NCI-H1048 (cell line): ENCODE measurements at regions not wholly inside any gene's neighbourhood (a gene's known extent, or its start where the extent isn't known, plus 50 kb on each side); places are given as distances from the start of the nearest gene placed in this dataset.

Experiments
- DNase-seq: peaks from one replicate; lab custom pipeline; 2025; lab: John Stamatoyannopoulos, UW

DNA sequence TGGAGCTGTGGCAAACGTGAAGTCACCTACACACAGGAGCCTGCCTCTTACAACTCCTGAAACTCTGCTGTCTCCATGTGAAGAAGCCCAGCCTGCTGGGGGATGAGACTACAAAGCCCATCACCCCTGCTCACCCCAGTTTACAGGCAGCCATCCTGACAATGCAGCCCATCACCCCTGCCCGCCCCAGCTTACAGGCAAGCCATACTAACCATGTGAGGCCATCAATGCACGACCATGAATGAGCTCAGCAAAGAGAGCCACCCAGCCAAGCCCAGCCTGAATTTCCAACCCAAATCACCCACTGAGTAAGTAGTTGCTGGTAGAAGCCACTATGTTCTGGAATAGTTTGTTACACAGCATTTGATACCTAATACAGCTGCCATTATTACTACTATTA, 185.4 kb upstream of the NSMCE3 start:
- DNase-seq, result no peak

DNA sequence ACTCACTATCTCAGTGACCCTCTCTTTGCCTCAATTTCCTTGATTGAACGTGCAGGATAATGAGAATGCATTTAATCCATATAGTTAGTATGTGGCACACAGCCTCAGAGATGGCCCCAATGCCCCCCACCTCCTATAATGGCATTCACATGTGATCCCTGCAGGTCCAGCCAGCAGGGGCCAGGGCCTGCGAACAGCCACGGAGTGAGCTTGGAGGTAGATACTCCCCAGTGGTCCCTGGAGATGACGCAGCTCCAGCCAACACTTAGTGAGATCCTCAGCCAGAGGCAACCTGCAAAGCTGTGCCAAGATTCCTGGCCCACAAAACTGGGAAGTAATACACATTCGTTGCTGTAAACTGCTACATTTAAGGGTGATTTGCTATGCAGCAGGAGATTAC, 184.9 kb upstream of the NSMCE3 start:
- no peak for DNase-seq

DNA sequence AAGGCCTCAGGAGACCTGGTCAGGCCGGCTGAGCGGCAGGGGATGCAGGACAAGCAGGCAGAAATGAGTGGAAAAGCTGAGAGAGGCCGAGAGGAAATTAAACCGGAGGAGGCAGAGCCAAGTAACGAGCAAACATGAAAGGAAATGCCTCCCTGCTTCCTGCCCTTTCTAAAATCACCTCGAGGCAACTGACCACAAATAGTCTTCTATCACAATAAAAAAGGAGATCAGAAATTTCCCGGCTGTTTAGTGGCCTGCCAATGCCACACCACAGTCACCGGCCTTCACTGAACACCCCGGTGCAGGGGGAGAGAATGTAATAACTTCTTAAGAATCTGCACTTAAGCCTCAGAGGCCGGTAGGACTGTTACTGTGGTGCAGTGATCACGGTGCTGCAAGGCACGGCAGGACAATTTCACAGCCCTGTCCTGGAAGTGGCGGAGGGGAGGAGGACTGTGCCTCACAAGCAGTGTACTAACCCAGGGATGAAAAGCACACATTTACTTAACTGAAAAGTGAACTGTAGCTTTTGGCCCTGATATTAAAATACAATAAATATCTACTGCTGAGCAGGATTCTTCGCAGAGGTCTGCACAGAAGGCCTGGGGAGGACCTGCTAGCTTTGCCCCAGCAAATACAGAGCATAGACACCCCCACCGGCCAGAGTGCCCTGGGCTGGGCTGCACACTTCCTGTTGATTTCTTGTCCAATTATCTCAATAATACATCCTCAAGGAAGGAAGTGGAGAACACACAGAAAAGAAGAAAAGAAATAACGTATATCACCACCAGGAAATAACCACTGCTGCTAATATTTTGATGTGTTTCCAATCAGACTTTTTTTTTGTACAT, 183.5 kb upstream of the NSMCE3 start:
- DNase-seq, result no peak

DNA sequence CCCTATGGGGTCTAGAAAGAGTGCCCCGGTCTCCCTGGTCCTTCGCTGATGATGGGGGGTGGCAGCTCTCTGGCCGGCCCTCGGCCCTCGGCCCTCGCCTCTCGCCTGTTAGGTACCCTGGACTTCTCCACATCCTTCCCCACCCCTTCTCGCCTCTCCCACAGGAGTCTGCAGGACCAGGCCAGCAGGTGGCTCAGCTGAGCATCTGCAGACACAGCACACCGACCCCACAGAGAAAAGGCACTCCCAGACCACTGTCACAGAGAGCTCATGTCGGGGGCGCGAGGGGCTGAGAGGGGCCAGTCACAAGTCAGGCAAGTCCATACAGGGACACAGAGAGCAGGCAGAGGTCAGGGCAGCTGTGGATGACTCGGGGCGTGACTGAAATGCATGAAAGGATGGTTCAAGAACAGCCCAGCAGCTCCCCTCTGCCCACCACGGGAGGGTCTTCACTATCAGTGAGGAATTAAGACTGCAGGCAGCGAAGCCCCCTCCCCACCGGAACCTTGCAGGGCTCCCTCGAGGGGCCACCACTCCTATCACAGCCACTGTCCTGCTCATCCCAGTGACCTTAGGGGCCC, 181.7 kb upstream of the NSMCE3 start:
- no peak for DNase-seq

DNA sequence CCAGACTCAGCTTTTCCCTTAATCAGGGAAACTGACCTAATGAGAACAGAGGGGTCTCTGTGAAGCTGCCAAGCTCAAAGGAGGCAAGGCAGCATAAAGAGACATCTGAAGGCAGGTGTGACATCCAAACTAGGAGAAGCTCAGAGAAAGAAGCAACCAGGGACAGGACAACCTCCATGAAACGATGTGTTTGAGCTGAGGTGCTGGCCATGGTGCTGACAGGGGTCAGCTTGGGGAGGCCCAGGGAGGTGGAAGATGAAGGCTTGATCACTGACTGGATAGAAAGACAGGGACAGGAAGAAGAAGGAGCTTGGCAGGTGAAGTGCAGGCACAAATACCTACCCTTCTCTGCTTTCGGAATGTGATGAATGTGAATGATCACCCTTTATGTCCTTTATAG, 179.5 kb upstream of the NSMCE3 start:
- no peak for DNase-seq

DNA sequence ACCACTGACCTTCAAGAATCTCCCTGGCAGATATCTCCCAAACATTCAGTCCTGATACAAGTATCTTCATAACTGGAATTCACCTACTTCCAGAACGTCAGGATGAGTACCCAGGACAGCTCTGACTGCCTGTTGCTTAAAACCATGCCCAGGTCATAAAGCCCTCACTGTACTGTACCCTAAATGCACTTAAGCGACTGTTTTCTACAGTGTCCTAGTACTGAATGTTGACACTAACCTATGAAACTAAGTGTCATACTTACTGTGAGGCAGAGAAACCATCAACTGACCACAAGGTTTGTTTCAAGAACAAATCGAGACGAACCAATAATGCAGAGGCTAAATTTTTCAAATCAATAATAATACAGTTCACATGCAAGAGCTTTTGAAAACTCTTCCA, 178.7 kb upstream of the NSMCE3 start:
- no peak for DNase-seq

DNA sequence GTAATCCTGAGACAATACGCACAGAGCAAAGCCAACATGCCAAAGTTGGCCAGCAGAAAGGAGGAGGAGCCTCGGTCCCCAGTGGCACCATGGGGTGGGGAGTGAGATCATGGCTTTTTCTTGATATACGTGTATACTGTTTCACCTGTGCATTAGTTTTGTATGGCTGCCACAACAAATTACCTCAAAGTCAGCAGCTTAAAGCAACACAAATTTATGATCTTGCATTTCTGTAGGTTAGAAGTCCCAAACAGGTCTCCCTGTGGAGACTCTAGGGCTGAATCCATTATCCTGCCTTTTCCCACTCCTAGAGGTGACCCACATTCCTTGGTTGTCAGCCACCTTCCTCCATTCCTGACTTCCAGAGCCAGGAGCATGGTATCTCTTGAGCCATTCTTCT, 176.9 kb upstream of the NSMCE3 start:
- DNase-seq, result no peak

DNA sequence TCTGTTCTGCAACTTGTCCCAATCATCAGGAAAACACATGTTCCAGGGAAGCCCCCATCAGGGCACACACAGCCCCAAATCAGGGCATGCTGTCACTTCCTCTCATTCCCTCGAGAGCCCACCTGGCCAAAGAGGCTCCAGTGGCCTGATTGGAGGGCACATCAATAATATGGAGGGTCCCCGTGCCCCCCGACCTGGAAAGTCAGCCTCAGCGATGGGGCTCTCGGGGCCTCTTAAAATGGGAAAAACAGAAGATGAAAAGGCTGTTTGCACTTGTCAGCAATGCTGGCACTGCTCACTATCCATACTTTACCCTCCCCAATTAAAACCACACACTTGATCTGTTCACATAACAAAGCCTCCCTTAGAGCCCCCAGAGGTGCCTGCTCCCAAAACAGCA, 172.9 kb upstream of the NSMCE3 start:
- no peak for DNase-seq

DNA sequence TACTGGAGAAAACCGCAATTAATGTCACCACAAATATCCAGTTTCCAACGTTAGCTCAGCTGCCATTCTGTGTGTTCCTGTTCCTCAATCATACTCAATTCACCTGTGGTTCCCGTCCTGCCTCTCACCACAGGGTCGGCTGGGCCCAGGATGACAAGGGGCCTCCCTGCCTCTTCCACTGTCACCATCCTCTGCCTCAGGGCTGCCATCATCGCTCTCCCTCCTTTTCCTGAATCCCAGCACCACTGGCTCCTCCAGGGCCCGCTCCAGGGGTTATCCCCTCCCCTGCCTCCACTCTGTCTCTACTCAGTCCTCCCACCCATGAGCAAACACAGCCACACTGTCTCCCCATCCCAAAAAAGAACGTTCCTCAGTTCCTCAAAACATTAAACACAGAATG, 170.9 kb upstream of the NSMCE3 start:
- no peak for DNase-seq

DNA sequence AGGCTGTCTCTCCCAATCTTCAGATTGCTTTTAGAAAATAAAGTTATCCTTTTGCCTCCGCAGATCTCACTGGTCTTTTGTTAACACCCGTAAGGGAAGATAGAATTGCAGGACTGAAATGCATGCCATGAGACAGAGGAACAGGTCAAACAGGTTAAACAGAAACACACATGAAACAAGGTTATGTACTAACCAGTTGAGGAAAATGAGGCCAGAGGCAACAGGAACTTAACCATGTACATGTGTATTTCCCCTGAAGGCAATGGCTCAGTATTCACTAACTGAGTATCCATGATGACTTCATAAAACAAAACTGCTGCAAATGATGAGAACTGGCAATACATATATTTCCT, 169.1 kb upstream of the NSMCE3 start:
- DNase-seq, result no peak

DNA sequence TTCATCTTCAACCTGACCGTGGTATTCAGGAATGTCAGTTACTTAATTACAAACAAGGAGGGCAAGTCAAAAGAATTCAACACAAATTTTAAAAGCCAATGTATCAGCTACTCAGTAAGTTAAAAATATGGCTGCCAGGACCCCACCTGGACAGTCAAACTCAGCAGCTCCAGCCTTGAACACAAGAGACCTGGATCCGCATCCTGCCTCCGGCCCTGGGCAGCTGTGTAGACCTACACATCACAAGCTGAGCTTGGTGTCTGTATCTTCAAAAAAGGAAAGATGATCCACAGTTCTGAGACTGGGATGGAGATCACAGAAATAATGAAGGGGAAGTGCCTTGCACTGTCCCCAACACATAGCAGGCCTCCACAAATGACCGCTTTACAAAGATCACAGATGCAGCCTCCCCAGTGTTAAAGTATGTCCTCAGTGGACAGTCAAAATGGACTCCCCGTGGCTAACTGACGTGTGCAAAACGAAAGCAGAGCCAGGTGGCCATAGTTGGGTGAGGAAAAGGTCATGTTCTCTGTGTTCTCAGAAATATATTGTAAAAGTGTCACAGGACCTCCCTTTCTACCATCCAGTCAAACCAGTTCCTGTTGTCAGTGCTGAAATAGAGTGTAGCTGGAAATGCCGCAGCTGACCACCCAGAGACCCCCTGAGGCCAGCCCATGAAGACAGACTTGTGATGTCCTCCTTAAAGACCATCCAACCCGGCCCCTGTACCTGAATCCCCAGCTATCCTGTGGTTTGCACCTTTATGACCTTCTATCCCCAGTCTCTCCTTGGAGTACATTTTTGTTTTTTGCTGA, 168.5 kb upstream of the NSMCE3 start:
- DNase-seq, result no peak

DNA sequence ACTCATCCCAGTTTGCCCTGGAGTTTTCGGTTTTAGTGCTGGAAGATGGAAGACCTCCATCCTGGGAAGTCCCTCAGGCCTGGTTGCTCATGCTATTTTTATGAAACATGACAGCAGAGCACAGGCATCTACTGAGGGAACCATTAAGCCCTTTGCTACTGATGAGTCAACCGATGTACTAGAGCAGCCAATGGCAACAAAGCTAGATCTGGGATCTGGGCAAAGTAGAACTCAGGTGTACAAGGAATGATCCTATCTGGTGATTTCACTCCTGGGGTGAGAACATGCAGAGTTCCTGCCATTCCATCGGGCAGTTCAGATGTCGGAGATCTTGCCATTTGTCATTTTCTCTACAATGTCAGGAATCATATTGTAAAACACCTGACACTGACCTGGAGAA, 166.2 kb upstream of the NSMCE3 start:
- no peak for DNase-seq

DNA sequence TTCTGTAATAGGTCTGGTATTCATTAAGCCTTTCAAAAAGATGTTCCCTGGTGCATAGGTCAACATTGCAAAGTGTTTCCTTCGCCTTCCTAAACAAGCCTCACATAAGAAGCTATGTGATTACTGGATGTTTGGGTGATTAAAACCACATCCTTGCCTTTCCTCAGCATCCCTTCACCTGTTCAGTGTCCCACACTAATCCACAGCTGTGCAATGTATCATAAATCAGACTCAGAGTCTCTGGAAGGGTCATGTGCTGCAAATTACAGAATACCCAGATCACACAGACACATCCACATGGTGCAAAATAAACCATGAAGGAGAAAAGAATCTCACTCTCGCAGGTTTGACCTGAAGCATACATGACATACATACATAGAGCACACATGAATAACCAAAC, 164.7 kb upstream of the NSMCE3 start:
- DNase-seq, result no peak

DNA sequence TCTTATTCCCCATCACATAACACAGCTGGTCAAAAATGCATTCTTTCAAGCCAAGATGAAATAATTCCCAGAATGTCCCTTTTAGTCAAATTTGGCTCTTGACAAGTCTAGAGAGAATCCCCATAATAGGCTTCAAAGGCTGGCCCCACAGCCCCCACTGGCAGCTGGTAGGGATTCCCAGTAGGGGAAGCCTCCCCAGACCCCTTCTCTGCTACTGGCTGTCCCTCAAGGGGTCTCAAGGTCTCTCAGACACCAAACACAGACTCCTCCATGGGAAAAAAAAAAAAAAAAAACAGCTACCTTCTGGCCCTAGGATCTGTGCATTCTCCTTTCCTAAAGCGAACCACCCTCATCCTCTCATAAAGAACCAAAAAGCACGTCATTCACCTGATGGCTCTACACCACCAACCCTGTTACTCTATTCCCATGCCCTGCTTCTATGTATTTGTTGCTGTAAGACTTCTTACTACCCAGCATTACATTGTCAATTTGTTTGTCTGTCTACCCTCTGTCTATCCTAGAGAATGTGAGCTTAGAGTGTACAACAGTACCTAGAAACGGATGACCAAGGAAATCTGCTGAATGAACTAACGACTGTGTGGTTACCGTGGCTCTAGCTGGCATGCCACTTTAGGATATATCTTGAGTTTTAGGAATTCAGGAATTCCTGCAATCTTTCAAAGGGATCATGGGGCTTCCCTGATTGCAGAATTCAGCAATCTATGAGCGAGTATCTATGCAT, 164.1 kb upstream of the NSMCE3 start:
- no peak for DNase-seq

DNA sequence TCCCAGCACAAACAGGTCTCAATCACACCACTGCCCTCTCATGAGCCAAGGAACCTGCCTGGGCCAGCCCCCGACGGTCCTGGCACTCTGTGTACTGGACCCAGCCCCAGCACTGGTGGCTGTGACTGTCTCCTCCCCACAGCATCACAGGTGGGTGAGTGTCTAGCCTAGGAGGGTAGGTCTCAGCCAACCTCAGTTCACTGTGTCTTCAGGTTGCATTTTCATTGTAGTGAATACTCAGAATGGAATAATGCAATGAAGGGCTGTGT, 163.4 kb upstream of the NSMCE3 start:
- DNase-seq, result no peak

DNA sequence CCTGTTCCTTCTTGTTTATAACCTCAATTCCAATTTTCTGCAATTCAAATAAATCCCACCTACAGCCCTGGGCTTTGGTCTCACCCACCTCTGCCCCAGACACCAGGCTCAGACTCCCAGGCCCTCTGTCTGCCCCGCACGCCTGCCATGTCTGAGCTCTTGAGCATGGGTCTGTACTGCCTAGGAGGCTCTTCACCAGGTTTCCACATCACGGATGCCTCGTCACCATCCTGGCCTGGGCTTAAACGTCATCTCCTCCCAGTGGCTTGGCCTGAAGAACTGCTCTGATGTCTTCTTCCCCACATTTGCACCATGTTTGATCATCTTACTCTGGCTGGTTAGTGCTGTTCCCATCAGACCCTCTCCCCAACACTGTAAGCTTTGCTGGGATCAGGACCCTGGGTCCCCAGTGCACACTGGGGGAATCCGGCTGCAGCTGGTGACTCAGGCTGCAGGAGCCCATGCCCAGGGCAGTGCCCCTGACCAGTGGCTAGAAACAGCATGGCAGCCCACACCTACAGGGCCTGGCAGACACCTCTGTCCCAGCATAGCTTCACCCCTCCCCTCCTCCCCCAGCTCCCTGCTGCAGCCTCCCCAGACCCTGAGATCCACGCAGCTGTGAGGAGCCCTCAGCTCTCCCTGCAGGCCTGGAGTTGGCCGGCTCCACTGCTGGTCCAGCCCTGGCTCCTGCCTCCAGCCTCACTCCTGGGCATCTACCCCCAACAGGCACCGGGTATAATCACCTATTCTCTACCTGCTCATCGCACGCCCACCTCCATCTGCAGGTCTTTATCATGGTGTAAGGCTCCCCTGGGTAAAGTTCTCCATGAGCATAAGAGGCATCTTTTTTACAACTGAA, 162.8 kb upstream of the NSMCE3 start:
- DNase-seq, result no peak

DNA sequence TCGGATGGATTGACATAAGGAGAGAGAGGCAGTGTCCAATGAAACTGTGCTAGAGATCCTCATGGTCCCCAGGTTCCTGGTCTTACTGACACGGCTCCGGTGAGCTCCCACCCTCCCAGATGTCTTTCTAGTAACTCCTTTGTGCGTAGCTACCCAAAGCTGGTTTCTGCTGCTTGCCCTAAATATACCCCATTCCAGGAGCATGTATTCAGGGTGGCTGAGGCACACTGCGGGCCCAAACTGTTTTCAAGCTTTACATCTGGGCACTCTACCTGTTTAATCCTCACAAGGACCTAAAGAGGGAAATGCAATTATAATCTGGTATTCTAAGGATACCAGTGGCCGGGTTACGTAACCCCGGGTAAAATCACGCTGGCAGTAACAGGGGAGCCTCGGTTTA, 161.2 kb upstream of the NSMCE3 start:
- no peak for DNase-seq

DNA sequence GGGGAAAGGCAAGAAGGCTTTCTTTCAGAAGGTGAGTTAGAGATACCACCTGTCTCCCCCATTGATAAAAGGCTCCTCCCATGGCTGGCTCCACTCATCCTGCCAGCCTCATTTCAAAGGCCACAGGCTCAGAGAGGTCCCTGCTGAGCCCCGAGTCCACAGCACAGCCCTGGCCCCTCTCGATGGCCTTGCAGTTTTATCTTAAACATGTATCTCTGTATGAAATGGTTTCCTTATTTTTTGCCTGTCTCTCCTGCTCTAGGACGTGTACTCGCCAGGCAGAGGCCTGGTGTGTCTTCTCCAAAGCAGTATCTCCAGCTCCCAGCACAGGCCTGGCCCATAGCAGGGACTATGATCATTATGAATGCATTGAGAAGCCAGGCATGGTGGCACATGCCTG, 160.5 kb upstream of the NSMCE3 start:
- no peak for DNase-seq

DNA sequence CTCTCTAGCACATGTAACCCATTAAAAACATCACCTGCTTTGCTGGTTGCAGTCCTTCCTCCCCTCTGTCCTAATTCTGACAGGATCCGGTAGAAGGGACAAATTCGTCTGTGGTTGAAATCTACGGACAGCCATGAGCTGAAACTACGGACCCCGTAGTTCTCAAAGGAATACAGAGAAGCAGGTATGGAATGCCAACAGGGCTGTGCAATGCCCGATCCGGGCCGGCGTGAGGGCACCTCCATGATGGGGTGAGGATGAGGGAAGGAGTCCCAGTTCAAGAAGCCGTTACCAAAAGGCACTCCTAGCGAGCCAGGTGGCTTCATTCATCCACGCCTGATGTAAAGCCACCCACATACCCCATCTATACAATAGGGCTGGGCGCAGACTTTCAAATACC, 160.0 kb upstream of the NSMCE3 start:
- no peak for DNase-seq

DNA sequence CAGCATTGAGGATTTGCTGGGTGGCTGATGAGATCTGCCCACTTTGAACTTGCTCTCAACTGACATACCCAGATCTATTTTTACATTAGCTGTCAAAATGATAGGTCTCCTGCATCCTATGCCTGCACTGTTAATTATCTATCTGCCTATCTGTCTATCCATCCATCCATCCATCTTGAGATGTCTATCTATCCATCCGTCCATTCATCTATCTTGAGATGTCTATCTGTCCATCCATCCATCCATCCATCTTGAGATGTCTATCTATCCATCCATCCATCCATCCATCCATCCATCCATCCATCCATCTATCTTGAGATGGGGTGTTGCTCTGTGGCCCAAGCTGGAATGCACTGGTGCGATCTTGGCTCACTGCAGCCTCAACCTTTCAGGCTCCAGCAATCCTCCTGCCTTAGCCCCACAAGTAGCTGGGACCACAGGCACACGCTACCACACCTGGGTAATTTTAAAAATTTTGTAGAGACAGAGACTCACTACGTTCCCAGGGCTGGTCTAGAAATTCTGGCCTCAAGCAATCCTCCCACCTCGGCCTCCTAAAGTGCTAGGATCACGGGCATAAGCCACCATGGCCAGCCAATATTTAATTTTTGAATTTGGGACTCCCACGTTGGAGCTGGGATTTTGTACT, 159.4 kb upstream of the NSMCE3 start:
- no peak for DNase-seq

DNA sequence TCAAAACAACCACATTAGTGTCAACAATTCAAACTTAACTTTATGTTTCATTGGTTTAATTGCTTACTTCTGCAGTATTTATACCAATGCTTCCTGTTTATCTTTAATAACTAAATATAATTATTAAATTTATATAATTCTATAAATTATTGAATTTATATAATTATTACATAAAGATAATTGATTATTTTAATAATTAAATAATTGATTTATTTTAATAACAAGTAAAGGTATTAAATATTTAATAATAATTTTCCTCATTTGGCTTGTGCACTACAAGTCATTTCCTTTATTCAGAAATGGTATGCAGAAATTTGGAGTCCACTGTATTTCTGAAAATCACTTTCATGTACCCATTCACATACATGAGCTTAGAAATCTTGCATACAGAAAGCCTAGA, 156.2 kb upstream of the NSMCE3 start:
- no peak for DNase-seq
